Duodenal mucosa (tissue), 2 donors: ENCODE measurements at regions not wholly inside any gene's neighbourhood (a gene's known extent, or its start where the extent isn't known, plus 50 kb on each side); places are given as distances from the start of the nearest gene placed in this dataset.

Experiments
- H3K27ac ChIP-seq: one replicate; pipeline ENCODE4 v1.7.0; 2013; ENCODE audit warnings: low read depth, low read length
- H3K27me3 ChIP-seq, 2 donors: one replicate each; pipeline ENCODE4 v1.7.0; 2013; ENCODE audit warnings: low read length in 2 of 2, control low read depth in 1 of 2; ENCODE audit not compliant: insufficient read depth in 2 of 2, control insufficient read depth in 1 of 2
- H3K36me3 ChIP-seq, 2 donors: one replicate each; pipeline ENCODE4 v1.7.0; 2013; ENCODE audit warnings: low read length in 2 of 2, control low read depth in 1 of 2; ENCODE audit not compliant: insufficient read depth in 2 of 2, control insufficient read depth in 1 of 2
- H3K4me1 ChIP-seq, 2 donors: one replicate each; pipeline ENCODE4 v1.7.0; 2013; ENCODE audit warnings: low read length in 2 of 2, control low read depth in 1 of 2; ENCODE audit not compliant: insufficient read depth in 2 of 2, control insufficient read depth in 1 of 2
- H3K4me3 ChIP-seq, 2 donors: one replicate each; pipeline ENCODE4 v1.7.0; 2013; ENCODE audit warnings: low read length in 2 of 2, low read depth in 1 of 2
- H3K9ac ChIP-seq, 2 donors: one replicate each; pipeline ENCODE4 v1.7.0; 2013; ENCODE audit warnings: low read length in 2 of 2, low read depth in 1 of 2
- H3K9me3 ChIP-seq, 2 donors: one replicate each; pipeline ENCODE4 v1.7.0; 2013; ENCODE audit warnings: low read length in 2 of 2, control low read depth in 1 of 2; ENCODE audit not compliant: control insufficient read depth in 1 of 2

DNA sequence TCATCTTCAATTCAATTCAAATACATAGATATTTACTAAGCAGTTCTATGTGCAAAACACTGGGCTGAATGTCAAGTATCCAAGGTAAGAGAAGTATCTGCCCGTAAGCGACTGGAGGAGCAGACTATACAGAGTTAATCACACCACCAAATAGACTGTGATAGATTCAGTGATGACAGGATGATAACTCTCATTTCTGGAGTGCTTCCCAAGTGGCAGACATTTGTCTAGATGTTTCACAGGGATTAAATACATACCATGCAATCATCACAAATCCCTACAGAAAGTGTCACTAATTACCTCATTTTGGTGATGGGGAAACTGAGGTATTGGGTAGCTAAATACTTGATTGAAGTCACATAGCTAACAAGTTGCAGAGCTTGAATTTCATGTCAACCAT, 508.7 kb upstream of the TENM4 start:
- H3K9ac ChIP-seq = no peak overlapping the region
- no peak overlapping the region for H3K27ac ChIP-seq
- H3K4me3 ChIP-seq = no peak overlapping the region
- H3K9me3 ChIP-seq = no peaks in the 10 kb centered on the region
- no peaks in the 10 kb centered on the region for H3K36me3 ChIP-seq
- no peaks in the 10 kb centered on the region for H3K4me1 ChIP-seq
- no peaks in the 10 kb centered on the region for H3K27me3 ChIP-seq

GRCh38 chr11:79942646-79943045, 501.8 kb upstream of the TENM4 start:
- Histone ChIP-seq H3K9me3 (no peaks in the 10 kb centered on the region), H3K27ac (no peak overlapping the region), H3K36me3 (no peaks in the 10 kb centered on the region), H3K27me3 (no peaks in the 10 kb centered on the region), H3K4me3 (no peak overlapping the region), H3K4me1 (no peaks in the 10 kb centered on the region), H3K9ac (no peak overlapping the region)

DNA sequence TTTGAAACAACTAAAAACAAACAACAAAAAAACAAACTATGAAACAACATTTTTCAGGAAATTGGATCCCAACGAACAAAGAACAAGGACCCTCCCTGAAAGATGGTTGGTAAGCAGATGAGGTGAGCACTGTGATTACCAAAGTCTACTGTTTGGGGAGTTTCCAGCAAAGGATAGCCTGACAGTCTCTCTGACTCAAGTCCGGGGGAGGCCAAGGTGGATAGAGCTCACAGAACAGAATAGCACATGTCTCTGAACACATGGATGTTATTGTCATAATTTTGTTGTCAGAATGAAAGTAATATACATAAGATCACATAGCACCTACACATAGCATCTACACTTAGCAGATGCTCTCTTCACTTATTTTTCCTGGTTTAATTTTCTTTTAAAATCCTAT, 501.3 kb upstream of the TENM4 start:
- H3K27ac ChIP-seq = no peak overlapping the region
- no peaks in the 10 kb centered on the region for H3K4me1 ChIP-seq
- H3K36me3 ChIP-seq = no peaks in the 10 kb centered on the region
- H3K27me3 ChIP-seq = no peaks in the 10 kb centered on the region
- H3K9ac ChIP-seq = no peak overlapping the region
- H3K9me3 ChIP-seq = no peaks in the 10 kb centered on the region
- H3K4me3 ChIP-seq = no peak overlapping the region

DNA sequence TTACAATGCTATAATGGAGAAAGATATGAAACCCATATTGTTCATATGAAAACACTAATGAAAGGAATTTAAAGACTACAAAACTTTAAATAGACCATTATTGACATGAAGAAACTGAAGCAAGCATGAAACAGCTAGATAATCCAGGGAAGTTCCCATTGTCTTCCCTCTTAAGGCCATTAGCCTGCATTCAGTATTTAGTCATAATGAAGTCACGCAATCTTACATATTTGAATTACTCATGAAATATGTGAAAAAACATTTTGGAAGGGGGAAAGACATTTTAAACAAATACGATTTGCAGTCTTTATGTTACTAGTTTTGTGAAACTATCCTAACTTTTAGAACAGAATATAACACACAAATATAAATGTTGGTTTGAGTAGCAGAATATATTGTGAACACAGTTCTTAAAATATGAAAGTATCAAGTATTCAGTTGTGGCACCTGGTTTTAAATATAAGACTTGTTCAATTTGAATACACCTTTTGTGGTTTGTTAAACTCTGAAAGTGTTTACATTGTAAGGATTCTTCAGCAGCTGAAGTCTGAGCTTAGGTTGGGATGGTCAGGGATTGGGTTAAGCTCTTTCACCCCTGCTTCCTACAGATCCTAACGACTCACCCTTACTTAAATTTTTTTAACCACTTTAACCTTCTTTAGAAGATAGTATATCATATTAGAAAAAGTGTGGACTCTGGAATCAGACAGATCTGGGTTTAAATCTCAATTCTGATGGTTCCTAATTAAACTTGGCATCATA, 500.3 kb upstream of the TENM4 start:
- Histone ChIP-seq H3K4me1 (no peaks in the 10 kb centered on the region), H3K36me3 (no peaks in the 10 kb centered on the region), H3K27me3 (no peaks in the 10 kb centered on the region), H3K27ac (no peak overlapping the region), H3K9me3 (no peaks in the 10 kb centered on the region), H3K9ac (no peak overlapping the region), H3K4me3 (no peak overlapping the region)

- no peak overlapping the region for H3K9ac ChIP-seq
- no peaks in the 10 kb centered on the region for H3K36me3 ChIP-seq
- H3K9me3 ChIP-seq = no peaks in the 10 kb centered on the region
These were observed 499.3 kb upstream of the TENM4 start for GRCh38 chr11:79940165-79940564.

GRCh38 chr11:79939111-79939510, 498.3 kb upstream of the TENM4 start:
- Histone ChIP-seq H3K4me1 (no peaks in the 10 kb centered on the region), H3K27me3 (no peaks in the 10 kb centered on the region), H3K27ac (no peak overlapping the region), H3K9me3 (no peaks in the 10 kb centered on the region), H3K4me3 (no peak overlapping the region), H3K9ac (no peak overlapping the region), H3K36me3 (no peaks in the 10 kb centered on the region)

More at GRCh38 chr11:79940165-79940564, 499.3 kb upstream of the TENM4 start:
- no peaks in the 10 kb centered on the region for H3K4me1 ChIP-seq
- no peak overlapping the region for H3K4me3 ChIP-seq
- no peaks in the 10 kb centered on the region for H3K27me3 ChIP-seq
- no peak overlapping the region for H3K27ac ChIP-seq

DNA sequence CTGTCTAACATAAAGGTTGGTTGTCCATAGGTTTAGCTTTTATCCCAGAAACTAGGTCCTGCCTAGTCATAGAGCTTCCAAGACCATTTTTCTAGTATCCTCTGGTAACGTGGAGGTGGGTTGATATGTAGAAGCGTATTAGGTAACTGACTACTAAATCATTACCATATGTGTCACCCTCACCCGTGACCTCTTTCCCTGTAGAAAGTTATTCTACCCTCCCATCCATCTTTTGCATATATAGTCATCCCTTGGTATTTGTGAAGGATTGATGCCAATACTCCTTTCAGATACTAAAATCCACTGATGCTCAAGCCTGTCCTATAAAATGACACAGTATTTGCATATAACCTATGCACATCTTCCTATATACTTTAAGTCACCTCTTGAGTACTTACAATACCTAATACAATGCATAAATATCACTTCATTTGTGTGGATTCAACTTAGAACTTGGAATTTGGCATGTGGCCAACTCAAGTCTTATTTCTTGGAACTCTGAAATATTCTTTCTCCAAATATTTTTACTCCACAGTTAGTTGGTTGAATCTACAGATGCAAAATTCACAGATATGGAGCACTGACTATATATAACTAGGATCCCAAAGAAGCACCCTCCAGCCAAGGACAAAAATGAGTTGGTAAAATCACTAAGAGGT, 497.0 kb upstream of the TENM4 start:
- Histone ChIP-seq H3K27me3 (no peaks in the 10 kb centered on the region), H3K9me3 (no peaks in the 10 kb centered on the region), H3K27ac (no peak overlapping the region), H3K4me1 (no peaks in the 10 kb centered on the region), H3K4me3 (no peak overlapping the region), H3K36me3 (no peaks in the 10 kb centered on the region), H3K9ac (no peak overlapping the region)

DNA sequence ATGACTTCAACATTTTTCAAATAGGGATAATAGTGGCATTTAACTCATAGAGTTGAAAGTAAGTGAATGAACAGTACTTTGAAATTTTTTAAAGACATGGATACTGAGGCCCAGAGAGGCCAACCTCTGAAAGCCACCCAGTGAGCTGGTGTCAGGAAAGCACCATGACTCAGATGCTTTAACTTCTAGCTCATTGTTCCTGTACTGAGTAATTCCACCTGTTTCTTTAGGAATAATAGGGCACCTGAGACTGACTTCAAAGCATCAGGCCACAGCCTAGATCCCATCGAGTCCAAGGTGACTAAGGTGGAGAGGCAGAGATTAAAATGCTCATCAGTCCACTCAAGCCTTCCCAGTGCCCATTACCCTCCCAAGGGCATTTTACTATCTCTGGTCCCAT, 491.8 kb upstream of the TENM4 start:
- Histone ChIP-seq H3K27me3 (no peaks in the 10 kb centered on the region), H3K9me3 (no peaks in the 10 kb centered on the region), H3K9ac (no peak overlapping the region), H3K27ac (no peak overlapping the region), H3K4me3 (no peak overlapping the region), H3K4me1 (peaks cover 7 to 22% of the 10 kb centered on the region in 2 donors), H3K36me3 (no peaks in the 10 kb centered on the region)

GRCh38 chr11:79931692-79932091, 490.9 kb upstream of the TENM4 start:
- Histone ChIP-seq H3K36me3 (no peaks in the 10 kb centered on the region), H3K9ac (no peak overlapping the region), H3K9me3 (no peaks in the 10 kb centered on the region), H3K4me3 (no peak overlapping the region), H3K4me1 (peaks cover 7 to 22% of the 10 kb centered on the region in 2 donors), H3K27ac (no peak overlapping the region), H3K27me3 (no peaks in the 10 kb centered on the region)

DNA sequence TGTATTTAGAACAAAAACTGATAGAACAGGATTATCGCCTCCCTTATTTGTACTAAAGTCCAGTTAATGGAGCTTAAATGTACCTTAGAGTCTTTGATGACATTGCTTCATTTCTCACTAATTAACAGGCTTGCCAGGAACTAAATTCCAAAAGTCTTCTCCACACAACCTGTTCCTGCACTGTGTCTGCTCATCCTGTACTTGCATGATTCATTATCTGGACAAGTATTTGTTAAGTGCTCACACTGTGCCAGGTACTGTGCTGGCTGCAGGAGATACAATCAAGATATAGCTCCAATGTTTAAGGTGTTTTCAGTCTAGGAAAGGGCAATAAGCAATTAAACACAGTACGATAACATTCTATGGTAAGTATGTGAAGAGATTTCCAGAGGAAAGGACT, 485.9 kb upstream of the TENM4 start:
- no peaks in the 10 kb centered on the region for H3K9me3 ChIP-seq
- H3K4me3 ChIP-seq = no peak overlapping the region
- no peak overlapping the region for H3K27ac ChIP-seq
- H3K4me1 ChIP-seq = peaks cover 7 to 19% of the 10 kb centered on the region in 2 donors
- no peak overlapping the region for H3K9ac ChIP-seq
- H3K36me3 ChIP-seq = no peaks in the 10 kb centered on the region
- no peaks in the 10 kb centered on the region for H3K27me3 ChIP-seq
